Transverse colon (tissue), 4 donors: ENCODE measurements at regions not wholly inside any gene's neighbourhood (a gene's known extent, or its start where the extent isn't known, plus 50 kb on each side); places are given as distances from the start of the nearest gene placed in this dataset.

Experiments
- DNase-seq: peaks from one replicate; pipeline ENCODE4 v3.0.0-alpha.2; 2019
- H3K27ac ChIP-seq, 4 donors: fragments of 200-600 bp; sonication (generic); 2 replicates each; pipeline ENCODE4 v1.5.1; 2016 to 2018; ENCODE audit warnings: inconsistent platforms in 4 of 4
- H3K27me3 ChIP-seq: fragments of 200-600 bp; sonication (generic); 2 replicates; pipeline ENCODE4 v1.5.1; 2017; ENCODE audit warnings: inconsistent platforms
- H3K36me3 ChIP-seq, 4 donors: fragments of 200-600 bp; sonication (generic); 2 replicates each; pipeline ENCODE4 v1.5.1; 2017 to 2019; ENCODE audit warnings: inconsistent platforms in 4 of 4
- H3K4me1 ChIP-seq, 4 donors: fragments of 200-600 bp; sonication (generic); 2 replicates each; pipeline ENCODE4 v1.5.1; 2017 to 2020; ENCODE audit warnings: inconsistent platforms in 4 of 4
- H3K4me3 ChIP-seq, 4 donors: fragments of 200-600 bp; sonication (generic); 1 replicate in 1 of 4; 2 replicates in 3 of 4; pipeline versions ENCODE4 v1.5.1 to v1.6.1; 2017 to 2019; ENCODE audit warnings: inconsistent platforms in 4 of 4
- H3K9me3 ChIP-seq, 2 donors: fragments of 200-600 bp; sonication (generic); 2 replicates each; pipeline ENCODE4 v1.5.1; 2017 to 2019; ENCODE audit warnings: inconsistent platforms in 2 of 2
- EP300 ChIP-seq: sonication (generic); formaldehyde crosslinking; IDR thresholded peaks from one replicate; pipeline ENCODE4 v1.6.1; 2017; ENCODE audit warnings: antibody characterized with exemption, low read depth
- POLR2A ChIP-seq: fragments of 450-650 bp; IDR thresholded peaks from one replicate; pipeline ENCODE4 v1.6.1; 2016; ENCODE audit warnings: antibody characterized with exemption, mild to moderate bottlenecking, moderate library complexity
- POLR2AphosphoS5 ChIP-seq, 3 donors: sonication (generic); formaldehyde crosslinking; IDR thresholded peaks; one replicate each; pipeline ENCODE4 v1.6.1; 2016; ENCODE audit warnings: antibody characterized with exemption in 3 of 3
- WGBS, 2 donors: methylation state at CpG; one replicate each; pipeline ENCODE4 v1.1.5; 2018; ENCODE audit warnings: low coverage in 1 of 2; 5-methylcytosine and 5-hydroxymethylcytosine counted together
- in situ Hi-C, 4 donors: fragments of 200-750 bp; cut with MboI; loops; one replicate each; pipeline versions ENCODE4 v1.15.0 to v1.15.1; 2017; ENCODE audit warnings: low sequenced_read_pairs in 3 of 4, low pct_ligation_motif_present in 1 of 4, low pct_unique_long_range_greater_than_20kb in 1 of 4
- intact Hi-C: fragments of 100-400 bp; cut with DNase I; formaldehyde crosslinking; loops from one replicate; pipeline ENCODE4 v1.15.1; 2023; ENCODE audit warnings: low total_unique reads
- TF ChIP-seq, protein P1 (sequence below), 5 experiments: fragments of 200-600 bp in 3 of 5; fragments of 450-650 bp in 2 of 5; sonication (generic) in 3 of 5; IDR thresholded peaks; 1 replicate in 2 of 5; 2 replicates in 3 of 5; pipeline ENCODE4 v1.5.1; 2016 to 2017; ENCODE audit warnings: antibody characterized with exemption in 5 of 5, inconsistent platforms in 3 of 5, mild to moderate bottlenecking in 2 of 5, moderate library complexity in 1 of 5

DNA sequence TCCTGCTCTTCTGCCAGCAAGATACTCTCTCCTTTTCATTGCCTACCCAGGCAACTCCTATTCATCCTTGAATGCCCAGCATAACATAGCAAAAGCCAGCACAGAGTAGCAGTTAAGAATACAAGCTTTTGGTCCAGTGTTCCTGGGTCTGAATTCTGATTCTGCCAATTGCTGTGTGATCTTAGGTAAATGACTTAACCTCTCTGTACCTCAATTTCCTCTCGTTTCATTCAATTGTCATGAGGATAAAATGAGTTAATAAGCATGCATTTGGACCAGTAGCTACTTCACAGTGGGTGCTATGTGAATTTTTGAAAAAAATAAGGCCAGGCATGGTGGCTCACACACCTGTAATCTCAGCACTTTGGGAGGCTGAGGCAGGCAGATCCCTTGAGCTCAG lies 346.0 kb downstream of the BUD13 start:
- H3K36me3 ChIP-seq: no peaks in the 10 kb centered on the region
- TF ChIP-seq EP300: no peak
- TF ChIP-seq, protein P1, sequence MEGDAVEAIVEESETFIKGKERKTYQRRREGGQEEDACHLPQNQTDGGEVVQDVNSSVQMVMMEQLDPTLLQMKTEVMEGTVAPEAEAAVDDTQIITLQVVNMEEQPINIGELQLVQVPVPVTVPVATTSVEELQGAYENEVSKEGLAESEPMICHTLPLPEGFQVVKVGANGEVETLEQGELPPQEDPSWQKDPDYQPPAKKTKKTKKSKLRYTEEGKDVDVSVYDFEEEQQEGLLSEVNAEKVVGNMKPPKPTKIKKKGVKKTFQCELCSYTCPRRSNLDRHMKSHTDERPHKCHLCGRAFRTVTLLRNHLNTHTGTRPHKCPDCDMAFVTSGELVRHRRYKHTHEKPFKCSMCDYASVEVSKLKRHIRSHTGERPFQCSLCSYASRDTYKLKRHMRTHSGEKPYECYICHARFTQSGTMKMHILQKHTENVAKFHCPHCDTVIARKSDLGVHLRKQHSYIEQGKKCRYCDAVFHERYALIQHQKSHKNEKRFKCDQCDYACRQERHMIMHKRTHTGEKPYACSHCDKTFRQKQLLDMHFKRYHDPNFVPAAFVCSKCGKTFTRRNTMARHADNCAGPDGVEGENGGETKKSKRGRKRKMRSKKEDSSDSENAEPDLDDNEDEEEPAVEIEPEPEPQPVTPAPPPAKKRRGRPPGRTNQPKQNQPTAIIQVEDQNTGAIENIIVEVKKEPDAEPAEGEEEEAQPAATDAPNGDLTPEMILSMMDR (IDR thresholded peaks at IDR 0.05): no peak
- no peak overlapping the region for H3K4me3 ChIP-seq
- intact Hi-C loops: no loop called here
- in situ Hi-C loops: no loop called here
- no peak for DNase-seq
- peaks cover 0 to 15% (median 12%) of the 10 kb centered on the region in 4 donors for H3K4me1 ChIP-seq
- no peak overlapping the region for H3K27ac ChIP-seq
- H3K9me3 ChIP-seq: no peaks in the 10 kb centered on the region
- WGBS, 2 donors: 60 to 63% methylated on average over 1 of the region's 1 CpG
- no peaks in the 10 kb centered on the region for H3K27me3 ChIP-seq

DNA sequence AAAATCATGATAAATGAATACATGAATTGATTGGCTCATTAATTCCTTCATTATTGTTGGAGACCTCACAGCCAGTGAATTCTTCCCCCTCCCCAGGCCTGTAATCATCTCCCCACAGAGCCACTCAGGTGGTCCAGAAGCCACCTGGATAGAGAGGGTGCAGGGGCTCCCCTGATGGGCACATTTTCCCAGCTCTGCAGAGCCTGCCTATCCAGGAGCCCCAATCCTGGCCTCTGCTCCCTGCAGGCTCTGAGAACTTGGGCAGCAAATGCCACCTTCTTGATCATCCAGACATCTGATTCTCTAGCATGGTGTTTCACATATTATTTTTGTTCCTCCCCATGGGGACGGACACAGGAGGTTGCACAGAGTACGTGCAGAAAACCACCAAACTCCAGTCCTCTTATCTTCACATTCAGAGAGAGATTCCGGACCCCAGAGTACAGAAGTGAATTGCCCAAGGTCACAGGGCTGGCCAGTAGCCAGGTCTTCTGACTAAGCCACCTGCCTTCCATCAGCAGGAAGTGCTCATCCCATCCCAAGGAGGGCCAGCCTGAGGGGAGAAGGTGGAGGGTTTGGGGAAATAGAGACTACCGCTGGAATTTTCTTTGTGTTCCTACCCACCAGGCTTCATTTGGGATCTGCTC lies 348.0 kb downstream of the BUD13 start:
- intact Hi-C loops (no loop called here), in situ Hi-C loops (no loop called here)
- WGBS, 2 donors: 66% methylated on average over 4 of the region's 4 CpGs; no CpG with 5 or more reads in 1 of the 2 donors
- no peak for DNase-seq
- Histone ChIP-seq H3K27me3 (no peaks in the 10 kb centered on the region), H3K36me3 (no peaks in the 10 kb centered on the region), H3K4me1 (peaks cover 0 to 15% (median 12%) of the 10 kb centered on the region in 4 donors), H3K9me3 (no peaks in the 10 kb centered on the region), H3K4me3 (no peak overlapping the region), H3K27ac (no peak overlapping the region)
- TF ChIP-seq POLR2AphosphoS5 (IDR thresholded peaks at IDR 0.05) (no peak), POLR2A (no peak), EP300 (no peak)
- TF ChIP-seq, protein P1 (IDR thresholded peaks at IDR 0.05): no peak

DNA sequence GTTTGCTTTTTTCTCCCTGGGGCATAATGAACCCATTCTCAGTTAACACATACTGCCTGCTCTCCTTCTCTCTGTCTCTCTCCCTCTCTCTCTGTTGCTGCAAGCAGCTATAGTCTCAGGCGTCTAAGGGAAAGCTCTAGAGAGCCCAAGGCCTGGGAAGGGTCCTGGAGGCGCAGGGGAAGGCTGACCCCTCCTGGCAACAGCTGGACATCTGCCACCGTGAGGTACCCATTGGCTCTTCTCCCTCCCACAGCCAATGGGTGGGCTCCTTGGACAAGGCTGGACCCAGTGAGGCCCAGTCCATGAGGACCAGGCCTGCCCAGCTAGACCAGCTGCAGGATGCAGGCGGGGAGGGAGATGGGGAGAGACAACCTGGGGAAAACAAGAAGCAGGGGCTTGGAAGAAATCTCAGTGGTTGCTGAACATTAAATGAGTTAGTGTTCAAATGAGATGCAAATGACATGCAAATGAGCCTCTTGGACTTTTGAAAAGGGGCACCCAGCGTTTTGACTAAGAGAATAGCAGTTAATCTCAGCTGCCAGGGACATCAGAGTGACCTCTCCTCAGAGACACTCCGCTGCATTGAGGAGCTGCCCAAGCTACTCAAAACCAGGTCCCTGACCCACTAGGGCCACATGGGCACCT lies 349.7 kb downstream of the BUD13 start:
- H3K4me3 ChIP-seq: no peak overlapping the region
- H3K9me3 ChIP-seq: no peaks in the 10 kb centered on the region
- no peaks in the 10 kb centered on the region for H3K36me3 ChIP-seq
- in situ Hi-C loops (no loop called here), intact Hi-C loops (no loop called here)
- peaks cover 0 to 9% (median 8%) of the 10 kb centered on the region in 4 donors for H3K4me1 ChIP-seq
- 69 to 92% methylated on average over 2 to 6 of the region's 6 CpGs for WGBS, 2 donors
- TF ChIP-seq, protein P1 (IDR thresholded peaks at IDR 0.05): no peak
- TF ChIP-seq POLR2A (no peak), EP300 (no peak), POLR2AphosphoS5 (IDR thresholded peaks at IDR 0.05) (no peak)
- no peak overlapping the region for H3K27ac ChIP-seq
- no peak for DNase-seq
- no peaks in the 10 kb centered on the region for H3K27me3 ChIP-seq

DNA sequence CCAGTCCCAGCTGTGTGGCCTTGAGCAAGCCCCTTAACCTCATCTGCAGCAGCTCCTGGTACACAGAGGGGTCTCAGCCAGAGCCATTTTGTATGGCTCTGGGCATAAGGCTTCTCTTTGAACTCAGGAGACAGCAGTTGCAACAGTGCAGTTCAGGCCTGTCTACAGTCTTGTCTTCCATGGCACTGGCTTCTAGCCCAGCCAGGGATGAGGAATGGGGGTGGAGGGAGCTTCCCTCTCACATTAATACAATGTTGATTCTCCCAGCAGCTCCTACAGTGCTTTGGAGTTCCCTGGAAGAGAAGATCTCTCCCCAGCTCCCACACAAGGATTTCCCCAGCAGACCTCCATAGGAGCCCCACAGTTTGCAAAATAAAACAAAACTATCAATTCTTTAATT lies 350.2 kb downstream of the BUD13 start:
- in situ Hi-C loops (no loop called here), intact Hi-C loops (no loop called here)
- Histone ChIP-seq H3K27ac (no peak overlapping the region), H3K9me3 (no peaks in the 10 kb centered on the region), H3K4me1 (peaks cover 0 to 4% (median 3%) of the 10 kb centered on the region in 4 donors), H3K4me3 (no peak overlapping the region), H3K36me3 (no peaks in the 10 kb centered on the region), H3K27me3 (no peaks in the 10 kb centered on the region)
- DNase-seq: no peak
- TF ChIP-seq EP300 (no peak), POLR2AphosphoS5 (IDR thresholded peaks at IDR 0.05) (no peak), POLR2A (no peak)
- TF ChIP-seq, protein P1 (IDR thresholded peaks at IDR 0.05): no peak
